Liver (tissue), 8 donors: ENCODE measurements at regions not wholly inside any gene's neighbourhood (a gene's known extent, or its start where the extent isn't known, plus 50 kb on each side); places are given as distances from the start of the nearest gene placed in this dataset.
A peak's percentile ranks its signal among the peaks of the same experiment; 100 is the strongest.

ENCODE experiments used
- DNase-seq: peaks from one replicate; pipeline ENCODE4 v3.0.0-alpha.2; 2017; ENCODE audit warnings: low spot score
- H3K27ac ChIP-seq, 2 donors: one replicate each; pipeline ENCODE4 v1.7.0; 2013; ENCODE audit warnings: inconsistent platforms in 2 of 2, low read length in 2 of 2, control low read depth in 1 of 2, low read depth in 1 of 2, mild to moderate bottlenecking in 1 of 2
- H3K27me3 ChIP-seq, 4 donors: one replicate each; pipeline versions ENCODE4 v1.6.1 to v1.7.0; 2013; ENCODE audit warnings: low read length in 3 of 4, inconsistent platforms in 1 of 4, mild to moderate bottlenecking in 1 of 4, moderate library complexity in 1 of 4; ENCODE audit not compliant: control insufficient read depth in 4 of 4, insufficient read depth in 4 of 4
- H3K36me3 ChIP-seq, 4 donors: one replicate each; pipeline versions ENCODE4 v1.6.1 to v1.7.0; 2013; ENCODE audit warnings: low read length in 3 of 4, mild to moderate bottlenecking in 3 of 4, low read depth in 1 of 4, moderate library complexity in 1 of 4; ENCODE audit not compliant: control insufficient read depth in 4 of 4, insufficient read depth in 3 of 4
- H3K4me1 ChIP-seq, 4 donors: one replicate each; pipeline versions ENCODE4 v1.6.1 to v1.7.0; 2013; ENCODE audit warnings: low read length in 3 of 4, mild to moderate bottlenecking in 3 of 4, moderate library complexity in 1 of 4; ENCODE audit not compliant: control insufficient read depth in 4 of 4, insufficient read depth in 4 of 4
- H3K4me3 ChIP-seq, 3 donors: one replicate each; pipeline versions ENCODE4 v1.6.1 to v1.7.0; 2013; ENCODE audit warnings: low read length in 3 of 3, control low read depth in 1 of 3, low read depth in 1 of 3, mild to moderate bottlenecking in 1 of 3
- H3K9ac ChIP-seq, 2 donors: one replicate each; pipeline ENCODE4 v1.7.0; 2013; ENCODE audit warnings: low read length in 2 of 2, mild to moderate bottlenecking in 2 of 2, moderate library complexity in 2 of 2, control low read depth in 1 of 2, low read depth in 1 of 2
- H3K9me3 ChIP-seq, 4 donors: one replicate each; pipeline versions ENCODE4 v1.6.1 to v1.7.0; 2013; ENCODE audit warnings: low read length in 3 of 4; ENCODE audit not compliant: control insufficient read depth in 4 of 4
- CTCF ChIP-seq: fragments of 150-350 bp; IDR thresholded peaks from 2 replicates; pipeline ENCODE4 v1.5.1; 2017; ENCODE audit warnings: improper control_type of control experiment, low read depth, low read length; ENCODE audit not compliant: missing input control
- EGR1 ChIP-seq, 2 donors: IDR thresholded peaks; 2 replicates each; pipeline ENCODE4 v1.6.1; 2016 to 2018; ENCODE audit warnings: antibody characterized with exemption in 2 of 2, low read depth in 2 of 2
- GABPA ChIP-seq, 2 donors: IDR thresholded peaks in 1 of 2; conservative IDR thresholded peaks in 1 of 2; 2 replicates each; pipeline ENCODE4 v1.6.1; 2016; ENCODE audit warnings: antibody characterized with exemption in 2 of 2, mild to moderate bottlenecking in 1 of 2, moderate library complexity in 1 of 2
- HNF4G ChIP-seq: IDR thresholded peaks from 2 replicates; pipeline ENCODE4 v1.6.1; 2016; ENCODE audit warnings: antibody characterized with exemption
- JUND ChIP-seq, 2 donors: IDR thresholded peaks; 2 replicates each; pipeline ENCODE4 v1.6.1; 2016; ENCODE audit warnings: antibody characterized with exemption in 2 of 2
- NR2F2 ChIP-seq: IDR thresholded peaks from 2 replicates; pipeline ENCODE4 v1.6.1; 2016; ENCODE audit warnings: antibody characterized with exemption
- RAD21 ChIP-seq, 2 donors: IDR thresholded peaks; 2 replicates each; pipeline ENCODE4 v1.6.1; 2016; ENCODE audit warnings: antibody characterized with exemption in 2 of 2, mild to moderate bottlenecking in 2 of 2
- RXRA ChIP-seq, 2 donors: IDR thresholded peaks; 2 replicates each; pipeline ENCODE4 v1.6.1; 2017 to 2018; ENCODE audit warnings: antibody characterized with exemption in 2 of 2, mild to moderate bottlenecking in 1 of 2
- SP1 ChIP-seq: IDR thresholded peaks from 2 replicates; pipeline ENCODE4 v1.6.1; 2018; ENCODE audit warnings: antibody characterized with exemption, mild to moderate bottlenecking
- TAF1 ChIP-seq: conservative IDR thresholded peaks from 2 replicates; pipeline ENCODE4 v1.6.1; 2016; ENCODE audit warnings: antibody characterized with exemption, mild to moderate bottlenecking
- WGBS: extraction: QIAGEN DNeasy Blood & Tissue Kit; methylation state at CpG from one replicate; pipeline ENCODE4 v1.1.7; 2013; 5-methylcytosine and 5-hydroxymethylcytosine counted together
- TF ChIP-seq, protein P1 (sequence below): IDR thresholded peaks from 2 replicates; pipeline ENCODE4 v1.6.1; 2016; ENCODE audit warnings: antibody characterized with exemption
- TF ChIP-seq, protein P2 (sequence below): IDR thresholded peaks from 2 replicates; pipeline ENCODE4 v1.6.1; 2016; ENCODE audit warnings: antibody characterized with exemption
- donor health status: healthy.
- donor health status: healthy.
- donor health status: healthy.
- donor health status: healthy.
- donor health status: healthy.

- H3K36me3 ChIP-seq = no peaks in the 10 kb centered on the region
- H3K27ac ChIP-seq = no peak overlapping the region
- WGBS = 61% methylated on average over 4 of the region's 4 CpGs
- no peaks in the 10 kb centered on the region for H3K4me1 ChIP-seq
- H3K9ac ChIP-seq = no peak overlapping the region
- TF ChIP-seq, protein P1, sequence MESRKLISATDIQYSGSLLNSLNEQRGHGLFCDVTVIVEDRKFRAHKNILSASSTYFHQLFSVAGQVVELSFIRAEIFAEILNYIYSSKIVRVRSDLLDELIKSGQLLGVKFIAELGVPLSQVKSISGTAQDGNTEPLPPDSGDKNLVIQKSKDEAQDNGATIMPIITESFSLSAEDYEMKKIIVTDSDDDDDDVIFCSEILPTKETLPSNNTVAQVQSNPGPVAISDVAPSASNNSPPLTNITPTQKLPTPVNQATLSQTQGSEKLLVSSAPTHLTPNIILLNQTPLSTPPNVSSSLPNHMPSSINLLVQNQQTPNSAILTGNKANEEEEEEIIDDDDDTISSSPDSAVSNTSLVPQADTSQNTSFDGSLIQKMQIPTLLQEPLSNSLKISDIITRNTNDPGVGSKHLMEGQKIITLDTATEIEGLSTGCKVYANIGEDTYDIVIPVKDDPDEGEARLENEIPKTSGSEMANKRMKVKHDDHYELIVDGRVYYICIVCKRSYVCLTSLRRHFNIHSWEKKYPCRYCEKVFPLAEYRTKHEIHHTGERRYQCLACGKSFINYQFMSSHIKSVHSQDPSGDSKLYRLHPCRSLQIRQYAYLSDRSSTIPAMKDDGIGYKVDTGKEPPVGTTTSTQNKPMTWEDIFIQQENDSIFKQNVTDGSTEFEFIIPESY = no peak
- TF ChIP-seq EGR1 (IDR thresholded peaks at IDR 0.05; ENCODE audit: low read depth in 2 of 2) = no peak
- no peak for TF ChIP-seq CTCF
- TF ChIP-seq, protein P2, sequence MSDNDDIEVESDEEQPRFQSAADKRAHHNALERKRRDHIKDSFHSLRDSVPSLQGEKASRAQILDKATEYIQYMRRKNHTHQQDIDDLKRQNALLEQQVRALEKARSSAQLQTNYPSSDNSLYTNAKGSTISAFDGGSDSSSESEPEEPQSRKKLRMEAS = no peak
- no peak for TF ChIP-seq RXRA (IDR thresholded peaks at IDR 0.05)
- TF ChIP-seq TAF1 = no peak
- no peak for TF ChIP-seq SP1
- TF ChIP-seq GABPA (IDR thresholded peaks at IDR 0.05 in 1 of 2, conservative IDR thresholded peaks at IDR 0.05 in 1 of 2) = no peak
- no peak for TF ChIP-seq RAD21 (IDR thresholded peaks at IDR 0.05)
- TF ChIP-seq JUND (IDR thresholded peaks at IDR 0.05) = no peak
- TF ChIP-seq HNF4G = no peak
- TF ChIP-seq NR2F2 = no peak
- no peak for DNase-seq
- H3K4me3 ChIP-seq = no peak overlapping the region
- H3K9me3 ChIP-seq = no peaks in the 10 kb centered on the region
- H3K27me3 ChIP-seq = no peaks in the 10 kb centered on the region
Observed at GRCh38 chr1:168982778-168983177, 123.7 kb upstream of the ATP1B1 start.

- H3K36me3 ChIP-seq = no peaks in the 10 kb centered on the region
- WGBS = 92% methylated on average over 4 of the region's 4 CpGs
Observed at GRCh38 chr1:168987330-168987729, 119.2 kb upstream of the ATP1B1 start.

GRCh38 chr1:168987923-168988322, 118.6 kb upstream of the ATP1B1 start:
- Histone ChIP-seq H3K36me3 (no peaks in the 10 kb centered on the region), H3K4me1 (no peaks in the 10 kb centered on the region), H3K9me3 (no peaks in the 10 kb centered on the region), H3K9ac (no peak overlapping the region), H3K4me3 (no peak overlapping the region), H3K27ac (no peak overlapping the region), H3K27me3 (no peaks in the 10 kb centered on the region)
- no peak for TF ChIP-seq NR2F2
- TF ChIP-seq EGR1 (IDR thresholded peaks at IDR 0.05; ENCODE audit: low read depth in 2 of 2) = no peak
- DNase-seq = no peak
- 82% methylated on average over 2 of the region's 2 CpGs for WGBS

More at GRCh38 chr1:168987330-168987729, 119.2 kb upstream of the ATP1B1 start:
- Histone ChIP-seq H3K9me3 (no peaks in the 10 kb centered on the region), H3K9ac (no peak overlapping the region), H3K4me1 (no peaks in the 10 kb centered on the region), H3K4me3 (no peak overlapping the region), H3K27ac (no peak overlapping the region), H3K27me3 (no peaks in the 10 kb centered on the region)
- TF ChIP-seq, protein P2 = no peak
- no peak for TF ChIP-seq GABPA (IDR thresholded peaks at IDR 0.05 in 1 of 2, conservative IDR thresholded peaks at IDR 0.05 in 1 of 2)
- no peak for TF ChIP-seq TAF1
- TF ChIP-seq RAD21 (IDR thresholded peaks at IDR 0.05) = peak in 1 of 2 donors; percentile 9
- DNase-seq = no peak
